HPDE6-E6E7 (cell line): ENCODE measurements at regions not wholly inside any gene's neighbourhood (a gene's known extent, or its start where the extent isn't known, plus 50 kb on each side); places are given as distances from the start of the nearest gene placed in this dataset.

ENCODE experiments used
- DNase-seq: peaks from one replicate; pipeline ENCODE4 v3.0.0; 2011; ENCODE audit warnings: missing footprints; ENCODE audit errors: extremely low spot score

GRCh38 chr10:8600192-8600591 lies 545.7 kb downstream of the GATA3 start:
- DNase-seq, result peak; percentile 28

- no peak for DNase-seq
Observed at GRCh38 chr10:8602821-8603220, 548.3 kb downstream of the GATA3 start.

GRCh38 chr10:8614054-8614565 lies 559.6 kb downstream of the GATA3 start:
- DNase-seq, result no peak

- no peak for DNase-seq
Observed at GRCh38 chr10:8615118-8615517, 560.6 kb downstream of the GATA3 start.

GRCh38 chr10:8616166-8616565 lies 561.7 kb downstream of the GATA3 start:
- DNase-seq, result no peak

- no peak for DNase-seq
Observed at GRCh38 chr10:8617792-8618191, 563.3 kb downstream of the GATA3 start.

- DNase-seq, result peak; percentile 27
Observed at GRCh38 chr10:8618834-8619233, 564.3 kb downstream of the GATA3 start.

GRCh38 chr10:8628351-8628750 lies 573.9 kb downstream of the GATA3 start:
- peak; percentile 33 for DNase-seq

- DNase-seq, result no peak
Observed at GRCh38 chr10:8633909-8634308, 579.4 kb downstream of the GATA3 start.

GRCh38 chr10:8636371-8636770 lies 581.9 kb downstream of the GATA3 start:
- no peak for DNase-seq

GRCh38 chr10:8637640-8638039 lies 583.2 kb downstream of the GATA3 start:
- no peak for DNase-seq

- no peak for DNase-seq
Observed at GRCh38 chr10:8638088-8638672, 583.7 kb downstream of the GATA3 start.

GRCh38 chr10:8639486-8640185 lies 585.1 kb downstream of the GATA3 start:
- DNase-seq, result no peak

- no peak for DNase-seq
Observed at GRCh38 chr10:8640301-8640700, 585.8 kb downstream of the GATA3 start.

GRCh38 chr10:8640878-8641277 lies 586.4 kb downstream of the GATA3 start:
- no peak for DNase-seq

GRCh38 chr10:8656261-8656660 lies 601.8 kb downstream of the GATA3 start:
- DNase-seq, result no peak

- no peak for DNase-seq
Observed at GRCh38 chr10:8659982-8660381, 605.5 kb downstream of the GATA3 start.

- DNase-seq, result no peak
Observed at GRCh38 chr10:8661886-8662285, 607.4 kb downstream of the GATA3 start.

- DNase-seq, result no peak
Observed at GRCh38 chr10:8663131-8663530, 608.6 kb downstream of the GATA3 start.

GRCh38 chr10:8665322-8665721 lies 610.8 kb downstream of the GATA3 start:
- DNase-seq, result no peak

GRCh38 chr10:8670461-8670860 lies 616.0 kb downstream of the GATA3 start:
- no peak for DNase-seq

GRCh38 chr10:8674230-8674629 lies 619.7 kb downstream of the GATA3 start:
- DNase-seq, result no peak

GRCh38 chr10:8677642-8678041 lies 623.2 kb downstream of the GATA3 start:
- DNase-seq, result no peak
